GM19397 (cell line): ENCODE measurements at regions not wholly inside any gene's neighbourhood (a gene's known extent, or its start where the extent isn't known, plus 50 kb on each side); places are given as distances from the start of the nearest gene placed in this dataset.

ENCODE experiments used
- ATAC-seq: cut with Tn5 transposase; IDR thresholded peaks from one replicate; pipeline ENCODE4 v1.9.1; 2021; ENCODE audit warnings: mild to moderate bottlenecking, moderate library complexity; ENCODE audit not compliant: unreplicated experiment

GRCh38 chr4:45119376-45119775 is 393.0 kb upstream of the GNPDA2 start:
- no peak for ATAC-seq

- no peak for ATAC-seq
Observed at GRCh38 chr4:45102716-45103115, 376.4 kb upstream of the GNPDA2 start.

- no peak for ATAC-seq
Observed at GRCh38 chr4:45100956-45101818, 374.8 kb upstream of the GNPDA2 start.

- no peak for ATAC-seq
Observed at GRCh38 chr4:45099471-45099870, 373.1 kb upstream of the GNPDA2 start.

- ATAC-seq: no peak
Observed at GRCh38 chr4:45094684-45095083, 368.3 kb upstream of the GNPDA2 start.

- no peak for ATAC-seq
Observed at GRCh38 chr4:45082101-45082500, 355.7 kb upstream of the GNPDA2 start.

GRCh38 chr4:45079616-45080015 is 353.3 kb upstream of the GNPDA2 start:
- no peak for ATAC-seq

GRCh38 chr4:45078201-45078600 is 351.8 kb upstream of the GNPDA2 start:
- no peak for ATAC-seq

- ATAC-seq: no peak
Observed at GRCh38 chr4:45072981-45073380, 346.6 kb upstream of the GNPDA2 start.

- no peak for ATAC-seq
Observed at GRCh38 chr4:45064741-45065140, 338.4 kb upstream of the GNPDA2 start.

- no peak for ATAC-seq
Observed at GRCh38 chr4:45063696-45064095, 337.3 kb upstream of the GNPDA2 start.

GRCh38 chr4:45062935-45063545 is 336.7 kb upstream of the GNPDA2 start:
- no peak for ATAC-seq

- no peak for ATAC-seq
Observed at GRCh38 chr4:45043911-45044310, 317.6 kb upstream of the GNPDA2 start.

- ATAC-seq: no peak
Observed at GRCh38 chr4:45036677-45037076, 310.3 kb upstream of the GNPDA2 start.

- no peak for ATAC-seq
Observed at GRCh38 chr4:45033676-45034419, 307.5 kb upstream of the GNPDA2 start.

GRCh38 chr4:45030059-45030458 is 303.7 kb upstream of the GNPDA2 start:
- no peak for ATAC-seq

- ATAC-seq: no peak
Observed at GRCh38 chr4:45007508-45007907, 281.2 kb upstream of the GNPDA2 start.

GRCh38 chr4:45006078-45006477 is 279.7 kb upstream of the GNPDA2 start:
- ATAC-seq: no peak

- no peak for ATAC-seq
Observed at GRCh38 chr4:45004847-45005565, 278.6 kb upstream of the GNPDA2 start.

GRCh38 chr4:45004326-45004725 is 278.0 kb upstream of the GNPDA2 start:
- ATAC-seq: no peak

- no peak for ATAC-seq
Observed at GRCh38 chr4:44996276-44996845, 270.0 kb upstream of the GNPDA2 start.
